Effector memory CD4-positive, alpha-beta T cell (primary cell): ENCODE measurements at regions not wholly inside any gene's neighbourhood (a gene's known extent, or its start where the extent isn't known, plus 50 kb on each side); places are given as distances from the start of the nearest gene placed in this dataset.

Experiments used
- DNase-seq, 3 donors: peaks; one replicate each; pipeline ENCODE4 v3.0.0-alpha.2; 2020
- H3K27ac ChIP-seq: 2 replicates; pipeline ENCODE4 v1.7.0; 2013; ENCODE audit warnings: mild to moderate bottlenecking, low read length, moderate library complexity; ENCODE audit not compliant: insufficient read depth, poor library complexity, severe bottlenecking
- H3K27me3 ChIP-seq: replicated peaks from 2 replicates; pipeline ENCODE4 v1.7.0; 2013; ENCODE audit warnings: mild to moderate bottlenecking, low read length; ENCODE audit not compliant: insufficient read depth, control insufficient read depth, poor library complexity, severe bottlenecking
- H3K36me3 ChIP-seq: 2 replicates; pipeline ENCODE4 v1.7.0; 2013; ENCODE audit warnings: mild to moderate bottlenecking, low read length, moderate library complexity; ENCODE audit not compliant: control insufficient read depth, insufficient read depth
- H3K4me1 ChIP-seq: 2 replicates; pipeline ENCODE4 v1.7.0; 2013; ENCODE audit warnings: low read length, mild to moderate bottlenecking; ENCODE audit not compliant: control insufficient read depth, insufficient read depth, poor library complexity, severe bottlenecking
- H3K4me3 ChIP-seq: 2 replicates; pipeline ENCODE4 v1.7.0; 2013; ENCODE audit warnings: low read length, low read depth, mild to moderate bottlenecking; ENCODE audit not compliant: insufficient read depth, poor library complexity, severe bottlenecking
- H3K9me3 ChIP-seq: 2 replicates; pipeline ENCODE4 v1.7.0; 2013; ENCODE audit warnings: mild to moderate bottlenecking, low read length, moderate library complexity; ENCODE audit not compliant: control insufficient read depth

DNA sequence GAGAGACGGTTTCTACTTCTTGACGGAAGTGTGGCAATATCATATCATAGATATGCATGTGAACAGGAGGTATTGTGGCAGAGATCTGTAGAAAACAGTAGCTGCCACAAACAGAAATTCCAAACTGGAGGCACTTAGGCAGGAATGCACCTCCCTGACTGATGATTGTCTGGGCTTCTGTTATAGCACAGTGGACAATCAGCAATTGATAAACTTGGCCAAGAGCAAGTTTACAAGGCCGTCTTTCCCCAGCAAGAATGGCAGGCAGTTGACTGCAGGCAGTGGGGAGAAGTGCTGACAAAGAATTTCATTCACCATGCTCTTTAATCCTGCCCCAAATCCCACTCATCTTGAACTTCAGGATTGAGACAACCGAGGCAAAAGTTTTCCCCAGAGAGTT lies 114.4 kb upstream of the STOX2 start:
- Histone ChIP-seq H3K27ac (no peak overlapping the region), H3K27me3 (peaks cover 3% of the 10 kb centered on the region), H3K9me3 (peaks cover 9% of the 10 kb centered on the region), H3K4me3 (no peak overlapping the region), H3K4me1 (no peaks in the 10 kb centered on the region), H3K36me3 (no peaks in the 10 kb centered on the region)
- DNase-seq = no peak

DNA sequence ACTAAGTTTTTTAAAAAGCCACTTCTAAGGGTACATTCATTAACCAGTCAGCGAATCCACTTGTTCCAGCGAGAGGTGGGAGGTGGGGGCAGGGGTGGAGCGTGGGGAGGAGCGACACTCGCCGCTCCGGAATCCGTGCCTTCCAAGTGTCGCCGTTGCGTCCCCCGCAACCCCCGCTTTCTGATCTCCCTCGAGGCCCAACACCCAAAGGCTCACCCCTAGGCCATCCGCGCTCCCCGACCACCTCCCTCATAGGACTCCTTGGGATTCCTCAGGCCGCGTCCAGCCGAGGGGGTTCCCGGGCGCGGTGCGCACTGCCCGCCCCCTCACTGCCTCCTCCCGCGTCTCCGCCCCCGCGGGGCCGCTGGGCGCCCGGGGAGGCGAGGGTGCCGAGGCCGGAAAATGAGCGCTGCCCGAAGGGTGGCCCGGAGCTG lies 108.1 kb upstream of the STOX2 start:
- peaks cover 8% of the 10 kb centered on the region for H3K27me3 ChIP-seq
- no peak for DNase-seq
- peaks cover 9% of the 10 kb centered on the region for H3K9me3 ChIP-seq
- H3K27ac ChIP-seq = no peak overlapping the region
- peaks cover 3% of the 10 kb centered on the region for H3K4me1 ChIP-seq
- no peak overlapping the region for H3K4me3 ChIP-seq
- H3K36me3 ChIP-seq = no peaks in the 10 kb centered on the region

DNA sequence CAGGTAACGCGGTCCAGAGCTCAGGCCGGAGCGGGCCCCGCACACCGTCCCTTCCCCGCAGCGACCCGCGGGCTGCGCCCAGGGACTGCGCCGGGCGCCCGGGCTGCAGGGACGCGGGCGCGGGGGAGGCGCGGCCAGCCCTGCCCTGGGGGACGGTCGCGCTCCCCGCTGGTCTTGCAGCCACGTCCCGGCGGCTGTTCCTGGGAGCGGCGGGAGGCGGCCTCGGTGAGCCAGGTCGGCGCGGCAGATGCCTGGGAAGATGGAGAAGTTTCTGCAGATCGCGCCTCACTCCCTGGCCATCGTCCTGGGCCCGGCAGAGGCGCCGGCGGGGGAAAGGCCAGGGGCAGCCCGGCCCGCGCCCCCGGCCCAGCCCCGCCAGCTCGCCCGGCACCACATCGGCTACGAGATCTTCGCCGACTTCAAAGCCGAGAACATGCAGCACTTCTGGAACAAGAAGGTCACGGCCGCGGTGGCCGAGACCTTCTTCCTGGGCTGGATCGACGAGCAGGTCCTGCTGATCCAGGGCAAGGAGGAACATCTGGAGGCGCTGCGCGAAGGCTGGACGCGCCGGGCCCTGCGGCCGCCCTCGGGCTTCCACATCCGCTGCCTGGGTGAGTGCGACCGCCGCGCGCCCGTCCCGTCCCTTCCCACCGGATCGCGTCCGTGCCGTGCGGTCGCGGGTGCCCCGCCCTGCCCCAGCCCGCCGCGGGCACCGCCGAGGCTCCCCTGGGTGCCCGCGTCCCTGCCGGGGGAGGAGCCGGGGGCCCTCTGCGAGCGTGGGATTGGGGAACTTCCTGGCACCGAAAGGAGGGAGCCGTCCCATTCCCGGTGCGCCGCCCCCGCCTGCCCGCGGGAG lies 107.4 kb upstream of the STOX2 start:
- Histone ChIP-seq H3K36me3 (no peaks in the 10 kb centered on the region), H3K4me1 (peaks cover 3% of the 10 kb centered on the region), H3K4me3 (peak overlapping the region; percentile 25), H3K27me3 (peaks cover 8% of the 10 kb centered on the region), H3K27ac (no peak overlapping the region), H3K9me3 (peaks cover 8% of the 10 kb centered on the region)
- DNase-seq = no peak

DNA sequence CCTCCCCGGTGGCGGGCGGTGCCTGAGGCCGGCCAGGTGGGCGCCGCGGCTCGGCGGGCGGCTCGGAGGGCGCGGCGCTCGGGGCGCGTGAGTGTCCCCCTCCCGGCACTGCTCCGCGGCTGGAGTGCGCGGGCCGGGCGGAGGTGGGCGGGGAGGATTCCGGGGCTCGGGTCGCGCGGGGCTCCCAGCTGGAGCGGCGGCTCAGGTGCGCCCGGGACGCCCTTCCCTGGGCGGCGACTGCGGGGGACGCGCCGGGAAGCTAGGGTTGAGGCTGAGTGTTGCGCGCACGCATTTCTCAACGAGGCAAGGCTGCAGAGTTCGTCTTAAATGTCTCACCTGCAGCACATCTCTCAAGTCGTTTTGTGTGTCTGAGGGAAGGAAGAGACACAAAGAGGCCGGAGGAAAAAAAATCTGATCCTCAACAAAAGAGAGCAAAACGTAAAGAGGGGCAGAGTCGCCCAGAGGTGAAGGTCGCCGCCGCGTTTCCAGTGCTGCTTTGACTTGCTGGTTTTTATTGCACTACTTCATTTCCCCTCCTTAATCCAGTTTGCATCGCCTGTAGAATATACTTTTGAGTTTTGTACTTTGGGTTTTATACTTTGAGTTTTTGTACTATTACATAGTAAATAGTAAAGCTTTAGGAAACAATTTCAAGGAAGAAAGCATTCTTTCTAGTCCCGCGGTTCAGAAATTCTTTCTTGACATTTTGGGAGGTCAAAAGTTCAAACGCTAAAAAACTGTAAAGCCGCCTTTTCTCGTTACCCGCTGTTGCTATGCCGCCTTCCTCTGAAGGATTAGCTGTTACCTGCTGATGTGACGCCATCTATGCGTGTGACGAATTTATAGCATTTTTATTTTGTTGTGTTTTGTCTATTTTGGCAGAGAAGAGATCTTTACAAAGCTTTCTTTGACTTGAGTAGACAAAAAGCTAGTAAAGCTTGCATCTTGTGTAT lies 106.5 kb upstream of the STOX2 start:
- peaks cover 3% of the 10 kb centered on the region for H3K4me1 ChIP-seq
- H3K9me3 ChIP-seq = no peaks in the 10 kb centered on the region
- no peak for DNase-seq
- no peak overlapping the region for H3K27ac ChIP-seq
- peak overlapping the region; percentile 18 for H3K4me3 ChIP-seq
- H3K36me3 ChIP-seq = no peaks in the 10 kb centered on the region
- H3K27me3 ChIP-seq = peaks cover 8% of the 10 kb centered on the region

DNA sequence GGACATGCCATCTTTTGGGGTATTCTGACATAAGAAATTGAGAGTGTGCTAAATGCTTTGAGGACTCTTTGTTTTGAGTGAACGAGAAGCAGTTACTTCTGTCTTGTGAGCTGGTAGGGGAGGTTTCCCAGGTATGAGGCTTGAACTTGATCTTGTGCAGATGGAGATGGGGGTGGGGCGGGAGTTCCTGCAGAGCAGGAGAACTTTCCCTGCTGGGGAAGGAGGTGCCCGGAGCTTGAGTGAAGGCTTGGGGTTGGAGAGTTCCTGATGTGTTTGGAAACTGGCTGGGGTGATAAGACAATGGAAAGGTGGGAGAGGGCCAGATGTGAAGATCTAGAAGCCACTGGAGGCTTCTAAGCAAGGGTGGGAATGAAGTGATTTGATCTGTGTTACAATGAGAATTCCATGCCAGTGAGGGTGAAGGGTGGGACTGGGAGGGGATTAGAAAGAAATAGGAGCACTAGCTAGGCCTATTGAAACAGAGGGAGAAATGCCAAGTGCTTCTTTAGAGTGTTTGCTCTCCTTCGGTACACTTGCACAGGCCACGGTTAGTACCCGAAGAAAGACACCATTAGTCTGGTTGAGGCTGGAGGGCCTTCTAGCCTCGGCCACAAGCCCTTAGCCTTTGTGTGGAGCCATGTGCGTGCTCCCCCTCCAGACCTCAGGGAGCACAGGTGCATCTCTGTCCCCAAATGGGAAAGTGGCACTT lies 103.5 kb upstream of the STOX2 start:
- Histone ChIP-seq H3K27ac (no peak overlapping the region), H3K27me3 (peaks cover 4% of the 10 kb centered on the region), H3K4me1 (peaks cover 3% of the 10 kb centered on the region), H3K4me3 (no peak overlapping the region), H3K36me3 (no peaks in the 10 kb centered on the region), H3K9me3 (no peaks in the 10 kb centered on the region)
- DNase-seq = no peak

DNA sequence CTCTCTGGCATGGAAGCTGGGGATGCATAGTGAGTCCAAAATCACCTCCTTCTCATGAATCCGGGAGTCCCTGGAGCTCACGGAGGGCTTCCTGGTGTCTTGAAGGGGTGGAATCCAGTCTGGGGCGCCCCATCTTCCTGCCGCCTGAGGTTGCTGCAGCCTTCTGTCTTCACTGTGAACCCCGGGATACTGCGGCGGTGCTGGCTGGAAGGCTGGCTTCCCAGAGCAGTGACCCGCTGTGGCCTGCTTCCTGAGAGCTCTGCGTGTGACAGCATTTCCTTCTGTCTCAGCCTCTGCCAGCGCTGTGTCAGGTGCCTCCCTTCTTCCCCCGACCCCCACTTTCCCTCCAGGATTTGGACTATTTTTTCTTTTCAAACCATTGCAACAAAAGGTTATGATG lies 98.8 kb upstream of the STOX2 start:
- no peak for DNase-seq
- no peaks in the 10 kb centered on the region for H3K4me1 ChIP-seq

DNA sequence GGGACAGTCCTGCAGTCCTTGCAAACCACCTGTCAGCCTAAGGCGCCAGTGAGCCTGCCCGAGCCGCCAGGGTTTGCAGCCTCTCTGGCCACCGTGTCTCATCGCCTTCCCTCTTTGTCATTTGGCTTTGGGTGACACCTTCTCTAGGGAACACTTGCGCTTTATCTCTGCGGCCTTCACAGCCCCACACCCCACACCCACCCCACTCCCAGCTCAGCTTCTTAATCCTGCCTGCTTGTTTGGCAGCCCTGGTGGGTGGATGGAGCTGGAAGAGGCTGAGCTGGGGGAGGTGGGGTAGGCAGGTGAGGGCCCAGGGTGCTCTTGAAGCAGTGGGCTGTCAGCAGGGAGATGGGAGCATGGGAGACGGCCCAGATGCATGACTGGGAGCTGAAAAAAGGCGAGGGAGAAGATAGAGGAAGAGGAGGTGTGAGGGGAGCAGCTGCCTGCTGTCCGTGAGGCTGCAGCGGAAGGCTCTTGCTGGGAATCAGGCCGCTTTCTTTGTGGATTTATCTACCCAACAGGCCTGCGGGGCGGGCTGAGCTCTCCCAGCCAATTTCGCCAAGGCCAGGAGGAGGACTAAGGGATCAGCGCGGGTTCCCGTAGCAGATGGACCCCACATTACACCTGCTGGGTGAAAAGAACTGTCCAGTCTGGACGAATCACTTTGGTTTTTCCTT lies 97.5 kb upstream of the STOX2 start:
- Histone ChIP-seq H3K9me3 (no peaks in the 10 kb centered on the region), H3K4me1 (no peaks in the 10 kb centered on the region), H3K36me3 (no peaks in the 10 kb centered on the region), H3K27me3 (no peaks in the 10 kb centered on the region), H3K27ac (no peak overlapping the region), H3K4me3 (no peak overlapping the region)
- DNase-seq = no peak

More for the DNA sequence above, 98.8 kb upstream of the STOX2 start:
- Histone ChIP-seq H3K36me3 (no peaks in the 10 kb centered on the region), H3K4me3 (no peak overlapping the region), H3K27ac (no peak overlapping the region), H3K27me3 (no peaks in the 10 kb centered on the region), H3K9me3 (no peaks in the 10 kb centered on the region)

DNA sequence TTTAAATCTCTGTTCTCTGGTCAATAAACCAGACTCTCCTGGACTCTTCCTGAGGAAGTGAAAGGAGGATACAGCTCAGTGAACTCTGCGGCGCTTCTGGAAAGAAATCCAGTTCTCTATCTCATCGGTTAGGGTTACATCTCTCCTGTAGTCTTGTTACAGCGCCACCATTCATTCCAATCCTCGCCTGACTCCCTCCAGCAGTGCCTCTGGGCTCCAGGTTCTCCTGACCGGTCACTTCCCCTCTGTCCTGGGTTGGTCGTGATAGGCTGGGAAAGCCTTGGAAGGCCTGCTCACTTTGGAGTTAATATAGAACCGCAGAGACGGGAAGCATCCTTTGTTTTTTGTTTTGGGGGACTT lies 97.0 kb upstream of the STOX2 start:
- no peak overlapping the region for H3K4me3 ChIP-seq
- no peaks in the 10 kb centered on the region for H3K36me3 ChIP-seq
- H3K4me1 ChIP-seq = no peaks in the 10 kb centered on the region
- no peaks in the 10 kb centered on the region for H3K27me3 ChIP-seq
- H3K9me3 ChIP-seq = no peaks in the 10 kb centered on the region
- no peak overlapping the region for H3K27ac ChIP-seq
- no peak for DNase-seq

DNA sequence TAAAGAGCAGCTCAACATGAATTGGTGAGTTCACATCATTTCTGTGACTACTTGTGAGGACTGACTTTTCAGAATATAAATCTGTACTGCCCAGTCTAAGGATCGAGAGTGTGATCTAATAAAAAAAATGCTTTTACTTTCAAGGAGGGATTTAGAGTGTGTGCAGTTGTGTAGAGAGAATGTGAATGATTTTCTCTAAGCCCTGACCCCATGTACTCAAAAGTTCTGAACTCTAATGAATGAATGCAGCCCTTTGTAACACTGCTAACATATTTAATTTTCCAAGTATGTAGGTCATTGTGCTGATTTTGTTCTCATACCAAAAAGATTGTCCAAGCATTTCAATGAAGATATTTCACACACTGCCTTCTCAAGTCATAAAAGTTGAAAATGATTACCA lies 92.5 kb upstream of the STOX2 start:
- H3K27me3 ChIP-seq = no peaks in the 10 kb centered on the region
- no peaks in the 10 kb centered on the region for H3K4me1 ChIP-seq
- H3K27ac ChIP-seq = no peak overlapping the region
- DNase-seq = no peak
- no peak overlapping the region for H3K4me3 ChIP-seq
- H3K9me3 ChIP-seq = no peaks in the 10 kb centered on the region
- no peaks in the 10 kb centered on the region for H3K36me3 ChIP-seq
